Gastroesophageal sphincter (tissue), 3 donors: ENCODE measurements at regions not wholly inside any gene's neighbourhood (a gene's known extent, or its start where the extent isn't known, plus 50 kb on each side); places are given as distances from the start of the nearest gene placed in this dataset.

Experiments used
- EP300 ChIP-seq: sonication (generic); formaldehyde crosslinking; IDR thresholded peaks from one replicate; pipeline ENCODE4 v1.6.1; 2017; ENCODE audit warnings: antibody characterized with exemption, mild to moderate bottlenecking
- POLR2AphosphoS5 ChIP-seq: sonication (generic); formaldehyde crosslinking; IDR thresholded peaks from one replicate; pipeline ENCODE4 v1.6.1; 2017; ENCODE audit warnings: antibody characterized with exemption
- TF ChIP-seq, protein P1 (sequence below), 4 experiments: fragments of 200-600 bp in 2 of 4; fragments of 450-650 bp in 2 of 4; sonication (generic) in 1 of 4; IDR thresholded peaks; one replicate each; pipeline ENCODE4 v1.5.1; 2017 to 2019; ENCODE audit warnings: antibody characterized with exemption in 4 of 4, mild to moderate bottlenecking in 2 of 4, moderate library complexity in 2 of 4

DNA sequence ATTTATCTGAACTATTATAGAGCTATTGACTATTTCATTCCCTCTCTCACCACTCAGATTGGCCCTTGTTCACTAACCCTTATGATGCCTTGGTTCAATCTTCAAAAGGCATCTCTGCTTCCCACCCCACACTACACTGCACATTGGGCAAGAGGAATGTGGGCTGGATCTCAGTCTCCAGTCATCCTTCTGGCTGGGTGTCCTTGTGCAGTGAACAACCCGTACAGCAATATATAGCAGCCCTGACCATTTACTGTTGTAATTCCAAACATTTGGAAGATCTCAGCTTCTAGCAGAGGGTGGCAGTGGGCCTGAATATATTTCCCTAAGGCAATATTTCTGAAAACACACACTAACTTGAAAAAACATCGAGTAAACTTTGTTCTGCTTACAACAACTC lies 199.2 kb upstream of the GDNF start:
- TF ChIP-seq, protein P1, sequence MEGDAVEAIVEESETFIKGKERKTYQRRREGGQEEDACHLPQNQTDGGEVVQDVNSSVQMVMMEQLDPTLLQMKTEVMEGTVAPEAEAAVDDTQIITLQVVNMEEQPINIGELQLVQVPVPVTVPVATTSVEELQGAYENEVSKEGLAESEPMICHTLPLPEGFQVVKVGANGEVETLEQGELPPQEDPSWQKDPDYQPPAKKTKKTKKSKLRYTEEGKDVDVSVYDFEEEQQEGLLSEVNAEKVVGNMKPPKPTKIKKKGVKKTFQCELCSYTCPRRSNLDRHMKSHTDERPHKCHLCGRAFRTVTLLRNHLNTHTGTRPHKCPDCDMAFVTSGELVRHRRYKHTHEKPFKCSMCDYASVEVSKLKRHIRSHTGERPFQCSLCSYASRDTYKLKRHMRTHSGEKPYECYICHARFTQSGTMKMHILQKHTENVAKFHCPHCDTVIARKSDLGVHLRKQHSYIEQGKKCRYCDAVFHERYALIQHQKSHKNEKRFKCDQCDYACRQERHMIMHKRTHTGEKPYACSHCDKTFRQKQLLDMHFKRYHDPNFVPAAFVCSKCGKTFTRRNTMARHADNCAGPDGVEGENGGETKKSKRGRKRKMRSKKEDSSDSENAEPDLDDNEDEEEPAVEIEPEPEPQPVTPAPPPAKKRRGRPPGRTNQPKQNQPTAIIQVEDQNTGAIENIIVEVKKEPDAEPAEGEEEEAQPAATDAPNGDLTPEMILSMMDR (IDR thresholded peaks at IDR 0.05) = no peak
- TF ChIP-seq EP300 (no peak), POLR2AphosphoS5 (no peak)
